ENCODE measurements at regions not wholly inside any gene's neighbourhood (a gene's known extent, or its start where the extent isn't known, plus 50 kb on each side); places are given as distances from the start of the nearest gene placed in this dataset.

- TF ChIP-seq POLR2A (IDR thresholded peaks at IDR 0.05) (no peak), CTCF (IDR thresholded peaks at IDR 0.05) (no peak)
These were observed 244.1 kb upstream of the RHOBTB1 start for GRCh38 chr10:61188101-61188500.

All from breast epithelium (tissue), 3 donors.